HG03159 (cell line): ENCODE measurements at regions not wholly inside any gene's neighbourhood (a gene's known extent, or its start where the extent isn't known, plus 50 kb on each side); places are given as distances from the start of the nearest gene placed in this dataset.

Experiments
- ATAC-seq: cut with Tn5 transposase; IDR thresholded peaks from one replicate; pipeline ENCODE4 v1.9.1; 2021; ENCODE audit warnings: mild to moderate bottlenecking, moderate library complexity; ENCODE audit not compliant: unreplicated experiment

- no peak for ATAC-seq
Observed at GRCh38 chr5:136701191-136701590, 335.8 kb upstream of the TRPC7 start.

- no peak for ATAC-seq
Observed at GRCh38 chr5:136699651-136700050, 334.3 kb upstream of the TRPC7 start.

- no peak for ATAC-seq
Observed at GRCh38 chr5:136698970-136699369, 333.6 kb upstream of the TRPC7 start.

GRCh38 chr5:136694258-136694657 lies 328.9 kb upstream of the TRPC7 start:
- no peak for ATAC-seq

- ATAC-seq, result no peak
Observed at GRCh38 chr5:136689552-136689951, 324.2 kb upstream of the TRPC7 start.

- no peak for ATAC-seq
Observed at GRCh38 chr5:136686192-136686872, 321.0 kb upstream of the TRPC7 start.

DNA sequence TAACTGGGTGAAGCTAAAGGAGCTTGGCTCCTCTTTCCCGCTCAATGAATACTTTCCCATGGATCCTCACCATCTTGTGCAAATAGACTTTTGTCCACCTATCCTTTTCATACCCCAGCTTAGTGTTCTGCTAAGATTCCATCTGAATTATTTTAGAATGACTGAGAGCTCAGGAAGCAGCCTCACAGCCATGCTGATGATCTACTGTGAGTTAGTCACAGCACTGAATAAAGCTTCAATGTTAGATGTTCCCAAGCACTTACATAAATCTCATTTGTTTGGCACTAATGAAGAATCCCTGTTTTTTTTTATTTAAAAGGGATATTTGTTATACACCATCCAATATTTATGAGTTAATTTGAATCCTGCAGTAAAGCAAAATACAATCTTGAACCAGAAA lies 317.6 kb upstream of the TRPC7 start:
- no peak for ATAC-seq

GRCh38 chr5:136679233-136679632 lies 313.9 kb upstream of the TRPC7 start:
- no peak for ATAC-seq

DNA sequence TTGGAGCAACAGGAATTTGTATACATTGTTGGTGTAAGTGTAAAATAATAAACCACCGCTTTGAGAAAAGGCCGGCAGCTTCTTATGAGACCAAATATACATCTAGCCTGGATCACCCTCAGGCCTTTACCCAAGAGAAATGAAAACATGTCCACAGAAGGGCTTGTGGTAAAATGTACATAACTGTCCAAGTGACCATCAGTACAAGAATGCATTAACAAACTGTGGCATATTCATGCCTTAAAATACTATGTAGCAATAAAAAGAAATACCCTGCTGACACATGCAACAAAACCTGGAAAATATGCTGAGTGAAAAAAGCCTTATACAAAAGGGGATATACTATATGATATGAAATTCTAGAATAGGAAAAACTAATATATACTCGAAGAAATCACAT lies 311.9 kb upstream of the TRPC7 start:
- ATAC-seq, result no peak

DNA sequence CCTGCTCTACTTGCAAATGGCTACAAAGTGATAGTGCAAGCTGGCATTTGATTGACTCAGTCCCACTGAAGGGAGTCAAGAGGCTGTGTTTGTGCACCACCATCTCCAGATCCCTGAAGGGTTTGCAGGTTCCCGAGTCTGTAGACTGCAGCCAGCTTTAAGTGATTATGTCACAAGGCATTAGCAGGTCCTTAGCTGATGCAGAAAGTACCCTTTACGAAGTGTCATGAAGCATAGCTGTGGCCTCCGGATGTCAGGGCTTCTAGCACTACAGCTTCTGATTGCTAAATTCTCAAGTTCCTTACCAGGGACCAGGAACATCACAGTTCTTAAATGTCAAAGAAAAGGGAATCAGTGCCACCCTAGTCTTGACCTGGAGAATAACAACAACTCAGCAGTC lies 311.3 kb upstream of the TRPC7 start:
- ATAC-seq, result no peak

- no peak for ATAC-seq
Observed at GRCh38 chr5:136675769-136676168, 310.4 kb upstream of the TRPC7 start.

- ATAC-seq, result no peak
Observed at GRCh38 chr5:136674178-136674577, 308.8 kb upstream of the TRPC7 start.

DNA sequence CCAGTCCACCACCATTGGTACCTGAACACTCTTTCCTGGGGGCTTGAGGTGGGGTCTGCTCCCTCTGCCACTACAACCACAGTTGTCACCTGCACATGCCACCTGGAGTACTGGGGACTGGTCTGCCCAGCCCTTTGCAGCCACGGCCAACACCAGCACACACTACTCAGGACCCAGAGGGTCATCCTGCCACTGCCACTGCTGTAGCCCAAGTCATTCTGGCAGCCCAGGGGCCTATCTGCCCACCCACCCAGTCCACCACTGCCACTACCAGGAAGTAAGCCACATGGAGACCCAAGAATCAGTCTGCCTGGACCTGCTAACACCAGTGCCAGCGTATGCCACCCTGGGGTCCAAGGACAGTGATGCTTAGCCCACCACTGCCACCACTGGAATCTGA lies 302.4 kb upstream of the TRPC7 start:
- no peak for ATAC-seq

DNA sequence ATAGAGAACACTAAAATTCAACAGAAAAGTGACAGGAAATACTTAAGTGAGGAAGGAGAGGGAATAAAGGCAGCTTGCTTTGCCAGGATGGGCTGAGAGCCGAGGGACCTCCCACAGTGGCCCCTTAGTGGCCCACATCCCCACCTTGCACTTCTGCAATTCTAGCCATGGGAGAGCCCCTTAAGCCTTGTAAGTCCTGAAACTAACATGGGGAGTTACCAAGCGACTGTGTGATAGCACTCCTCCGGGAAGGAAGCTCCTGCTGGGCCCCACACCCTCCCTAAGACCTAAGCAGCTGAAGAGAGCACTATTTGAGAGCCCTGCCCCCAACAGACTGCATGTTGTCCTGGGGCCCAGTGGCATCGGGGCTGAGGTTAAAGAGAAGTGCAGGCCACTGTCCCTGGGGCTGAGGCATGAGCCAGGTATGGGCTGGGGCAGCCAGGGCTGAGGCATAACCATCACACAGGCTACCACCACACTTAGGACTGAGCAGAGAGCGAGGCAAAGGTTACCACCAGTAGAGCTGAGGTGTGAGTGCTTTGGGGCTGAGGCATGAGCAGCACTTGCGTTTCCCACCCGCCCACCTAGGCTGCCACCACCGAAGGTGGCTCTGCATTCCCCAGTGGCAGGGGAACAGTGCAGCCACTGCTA lies 301.8 kb upstream of the TRPC7 start:
- ATAC-seq, result no peak

GRCh38 chr5:136665331-136665730 lies 300.0 kb upstream of the TRPC7 start:
- ATAC-seq, result no peak

GRCh38 chr5:136661026-136661425 lies 295.7 kb upstream of the TRPC7 start:
- ATAC-seq, result no peak

DNA sequence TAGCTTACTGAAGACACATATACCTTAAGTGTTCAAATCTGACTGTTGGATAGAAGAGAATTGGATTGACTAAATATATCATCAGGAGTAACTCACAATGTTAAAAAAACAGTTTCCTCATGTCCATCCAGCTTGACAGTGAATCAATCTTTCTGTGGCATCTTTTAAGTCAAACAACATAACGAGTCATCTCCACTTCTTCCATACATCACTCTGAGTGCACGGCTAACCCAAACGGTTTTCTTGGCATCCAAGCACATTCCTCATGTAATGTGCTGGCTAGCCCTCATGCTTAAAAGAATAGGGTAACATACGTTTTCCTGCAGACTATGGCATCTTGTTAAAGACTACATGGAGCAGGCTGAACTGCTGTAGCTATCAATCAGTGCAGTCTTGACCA lies 291.5 kb upstream of the TRPC7 start:
- ATAC-seq, result no peak

DNA sequence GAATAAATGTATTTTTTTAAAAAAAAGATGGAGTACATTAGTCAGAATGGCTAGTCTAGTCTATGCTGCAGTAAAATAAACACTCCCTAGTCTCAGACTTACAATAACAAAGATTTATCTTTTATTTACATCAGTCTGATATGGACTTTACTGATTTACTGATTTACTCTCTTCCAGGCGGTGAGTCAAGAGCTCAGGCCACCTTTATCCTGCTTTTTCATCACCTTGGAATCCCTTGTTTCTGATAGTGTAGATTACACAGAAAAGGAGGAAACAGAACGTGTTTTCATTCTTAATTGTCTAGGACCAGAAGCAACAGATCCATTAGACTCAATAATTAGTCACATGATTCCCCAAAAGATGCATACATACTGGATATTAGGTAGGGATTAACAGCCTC lies 290.1 kb upstream of the TRPC7 start:
- ATAC-seq, result no peak

DNA sequence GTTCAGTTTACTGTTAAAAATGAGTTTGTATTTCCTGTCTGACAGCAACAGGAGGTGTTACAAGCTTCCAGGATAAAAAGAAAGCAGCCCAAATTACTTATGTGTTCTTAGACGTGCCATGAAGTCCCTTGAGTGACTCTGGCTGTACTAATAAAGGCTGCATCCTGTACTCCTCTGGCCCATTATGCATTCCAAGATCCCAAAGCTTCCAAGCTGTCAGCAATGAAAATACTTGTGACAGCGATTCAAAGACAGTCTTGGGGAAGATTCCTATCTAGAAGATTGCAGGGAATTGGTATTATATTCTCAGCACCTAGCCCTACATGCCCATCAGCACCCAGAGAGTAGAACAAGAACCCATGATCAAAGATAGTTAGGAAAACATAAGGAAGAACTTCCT lies 281.6 kb upstream of the TRPC7 start:
- no peak for ATAC-seq

- ATAC-seq, result no peak
Observed at GRCh38 chr5:136642976-136643375, 277.6 kb upstream of the TRPC7 start.

GRCh38 chr5:136639616-136640015 lies 274.3 kb upstream of the TRPC7 start:
- no peak for ATAC-seq

DNA sequence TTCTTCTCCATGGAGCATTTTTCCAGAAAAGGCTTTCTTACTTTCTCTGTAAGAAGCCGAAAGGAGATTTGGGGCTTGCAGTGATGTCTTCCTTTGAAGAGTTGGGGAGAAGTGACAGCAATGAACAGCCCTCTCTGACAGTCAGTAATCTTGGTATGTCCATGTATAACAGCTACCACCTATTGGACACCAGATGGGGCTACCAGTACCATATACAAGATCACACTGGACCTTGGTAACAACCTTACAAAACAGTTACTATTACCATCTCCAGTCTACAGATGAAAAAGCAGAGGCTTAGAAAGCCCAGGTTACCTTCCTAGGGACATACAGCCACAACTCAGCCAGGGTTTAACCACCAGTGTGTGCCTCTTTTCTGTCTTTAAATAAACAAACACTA lies 272.7 kb upstream of the TRPC7 start:
- no peak for ATAC-seq

- ATAC-seq, result no peak
Observed at GRCh38 chr5:136636001-136636400, 270.7 kb upstream of the TRPC7 start.
